ENCODE measurements at regions not wholly inside any gene's neighbourhood (a gene's known extent, or its start where the extent isn't known, plus 50 kb on each side); places are given as distances from the start of the nearest gene placed in this dataset.

DNA sequence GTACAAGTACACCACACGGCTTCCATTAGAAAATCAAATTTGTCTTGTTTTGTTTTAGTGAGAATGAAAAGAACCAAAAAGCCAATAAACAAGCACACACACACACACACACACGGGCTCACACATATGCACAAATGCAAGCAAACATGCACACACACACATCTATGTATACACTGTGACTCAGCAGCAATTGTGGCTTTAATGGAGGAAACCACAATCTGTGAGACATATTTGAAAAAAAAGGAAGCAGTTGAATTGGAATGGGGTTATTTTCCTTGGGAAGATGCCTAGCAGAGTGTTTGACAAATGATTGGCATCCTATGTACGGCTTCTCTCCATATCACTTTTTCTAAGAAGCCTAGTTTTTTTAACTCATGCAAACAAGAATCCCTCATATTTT lies 201.1 kb upstream of the ARRDC4 start:
- Histone ChIP-seq H4K20me1 (replicated peaks; ENCODE audit: control insufficient read depth, insufficient read depth, low read length) (no peaks in the 10 kb centered on the region), H3K4me3 (no peak overlapping the region), H3K36me3 (ENCODE audit: control insufficient read depth, insufficient read depth, low read length) (no peaks in the 10 kb centered on the region), H3K9me1 (ENCODE audit: control insufficient read depth, insufficient read depth, low read length) (no peaks in the 10 kb centered on the region), H3K27me3 (ENCODE audit: control insufficient read depth in 2 of 2, insufficient read depth in 2 of 2, low read length in 2 of 2) (no peaks in the 10 kb centered on the region), H3K27ac (ENCODE audit: extremely low read depth, low read depth, low read length) (no peak overlapping the region), H3K9ac (ENCODE audit: insufficient read depth in 1 of 2, low read depth in 2 of 2, low read length in 2 of 2) (no peak overlapping the region), H3K4me1 (replicated peaks in 1 of 2; ENCODE audit: control insufficient read depth in 2 of 2, insufficient read depth in 2 of 2, low read length in 2 of 2) (no peaks in the 10 kb centered on the region), H3K79me2 (ENCODE audit: control insufficient read depth, insufficient read depth, low read length) (no peaks in the 10 kb centered on the region), H3K9me3 (replicated peaks; ENCODE audit: control insufficient read depth, insufficient read depth, low read depth, low read length) (no peaks in the 10 kb centered on the region), H2AFZ (ENCODE audit: low read depth, low read length) (no peak overlapping the region), H3K4me2 (ENCODE audit: insufficient read depth, low read length) (no peak overlapping the region)
- in situ Hi-C loops (cut with MboI) (no loop called here), intact Hi-C loops (cut with micrococcal nuclease) (loop anchor here (10.0 kb wide), 2 partner anchors 515 to 1435 kb away; no protein-coding TSS in a partner anchor)
- ChIA-PET CTCF (ENCODE audit: low intra/inter-chr PET ratio) (no interaction called here), POLR2A (no interaction called here)
- peak in 1 of 4 experiments; percentile 15 for DNase-seq (ENCODE audit: extremely low read depth in 1 of 4, low spot score in 3 of 4)
- no TSS peak for BruUV-seq (replicated peaks)
- WGBS (ENCODE audit: insufficient coverage, low coverage, missing lambda C conversion rate): 22% methylated on average over 3 of the region's 3 CpGs
- TF ChIP-seq MAFK (IDR thresholded peaks at IDR 0.05; ENCODE audit: low read length): peak; percentile 36; the same call in 1 of the 2 replicates
- TF ChIP-seq MAFF (IDR thresholded peaks at IDR 0.05; ENCODE audit: low read length): peak; percentile 34; the same call in 1 of the 2 replicates
- peak; percentile 80 for TF ChIP-seq NFE2 (IDR thresholded peaks at IDR 0.05; ENCODE audit: low read depth)
- no peak for TF ChIP-seq ZFP36 (IDR thresholded peaks at IDR 0.05; ENCODE audit: low read depth, low read length, partially characterized antibody)
- TF ChIP-seq KDM1A (IDR thresholded peaks at IDR 0.05): 0 out of 4 replicates have a peak, but pooled peaks of 1 of the 2 experiments have one; percentile 23
- TF ChIP-seq USF1 (CRISPR knock-in tag; IDR thresholded peaks at IDR 0.05): no peak
- peak; percentile 20; the same call in 1 of the 2 replicates for TF ChIP-seq ZNF316 (IDR thresholded peaks at IDR 0.05)
- no peak for TF ChIP-seq JUND (IDR thresholded peaks at IDR 0.05; ENCODE audit: borderline replicate concordance, low read depth, low read length)
- TF ChIP-seq JUND (tag; IDR thresholded peaks at IDR 0.05; ENCODE audit: borderline replicate concordance, low read depth, low read length): peak; percentile 37; the same call in 1 of the 3 replicates
- no peak for TF ChIP-seq NR3C1 (CRISPR knock-in tag; IDR thresholded peaks at IDR 0.05)
- no peak for TF ChIP-seq RBFOX2 (IDR thresholded peaks at IDR 0.05; ENCODE audit: low read depth, low read length)
- TF ChIP-seq C11orf30 (IDR thresholded peaks at IDR 0.05; ENCODE audit: low read depth): peak; percentile 30
- no peak for TF ChIP-seq NRF1 (conservative IDR thresholded peaks at IDR 0.05 in 1 of 2, IDR thresholded peaks at IDR 0.05 in 1 of 2)
- TF ChIP-seq, protein P1, sequence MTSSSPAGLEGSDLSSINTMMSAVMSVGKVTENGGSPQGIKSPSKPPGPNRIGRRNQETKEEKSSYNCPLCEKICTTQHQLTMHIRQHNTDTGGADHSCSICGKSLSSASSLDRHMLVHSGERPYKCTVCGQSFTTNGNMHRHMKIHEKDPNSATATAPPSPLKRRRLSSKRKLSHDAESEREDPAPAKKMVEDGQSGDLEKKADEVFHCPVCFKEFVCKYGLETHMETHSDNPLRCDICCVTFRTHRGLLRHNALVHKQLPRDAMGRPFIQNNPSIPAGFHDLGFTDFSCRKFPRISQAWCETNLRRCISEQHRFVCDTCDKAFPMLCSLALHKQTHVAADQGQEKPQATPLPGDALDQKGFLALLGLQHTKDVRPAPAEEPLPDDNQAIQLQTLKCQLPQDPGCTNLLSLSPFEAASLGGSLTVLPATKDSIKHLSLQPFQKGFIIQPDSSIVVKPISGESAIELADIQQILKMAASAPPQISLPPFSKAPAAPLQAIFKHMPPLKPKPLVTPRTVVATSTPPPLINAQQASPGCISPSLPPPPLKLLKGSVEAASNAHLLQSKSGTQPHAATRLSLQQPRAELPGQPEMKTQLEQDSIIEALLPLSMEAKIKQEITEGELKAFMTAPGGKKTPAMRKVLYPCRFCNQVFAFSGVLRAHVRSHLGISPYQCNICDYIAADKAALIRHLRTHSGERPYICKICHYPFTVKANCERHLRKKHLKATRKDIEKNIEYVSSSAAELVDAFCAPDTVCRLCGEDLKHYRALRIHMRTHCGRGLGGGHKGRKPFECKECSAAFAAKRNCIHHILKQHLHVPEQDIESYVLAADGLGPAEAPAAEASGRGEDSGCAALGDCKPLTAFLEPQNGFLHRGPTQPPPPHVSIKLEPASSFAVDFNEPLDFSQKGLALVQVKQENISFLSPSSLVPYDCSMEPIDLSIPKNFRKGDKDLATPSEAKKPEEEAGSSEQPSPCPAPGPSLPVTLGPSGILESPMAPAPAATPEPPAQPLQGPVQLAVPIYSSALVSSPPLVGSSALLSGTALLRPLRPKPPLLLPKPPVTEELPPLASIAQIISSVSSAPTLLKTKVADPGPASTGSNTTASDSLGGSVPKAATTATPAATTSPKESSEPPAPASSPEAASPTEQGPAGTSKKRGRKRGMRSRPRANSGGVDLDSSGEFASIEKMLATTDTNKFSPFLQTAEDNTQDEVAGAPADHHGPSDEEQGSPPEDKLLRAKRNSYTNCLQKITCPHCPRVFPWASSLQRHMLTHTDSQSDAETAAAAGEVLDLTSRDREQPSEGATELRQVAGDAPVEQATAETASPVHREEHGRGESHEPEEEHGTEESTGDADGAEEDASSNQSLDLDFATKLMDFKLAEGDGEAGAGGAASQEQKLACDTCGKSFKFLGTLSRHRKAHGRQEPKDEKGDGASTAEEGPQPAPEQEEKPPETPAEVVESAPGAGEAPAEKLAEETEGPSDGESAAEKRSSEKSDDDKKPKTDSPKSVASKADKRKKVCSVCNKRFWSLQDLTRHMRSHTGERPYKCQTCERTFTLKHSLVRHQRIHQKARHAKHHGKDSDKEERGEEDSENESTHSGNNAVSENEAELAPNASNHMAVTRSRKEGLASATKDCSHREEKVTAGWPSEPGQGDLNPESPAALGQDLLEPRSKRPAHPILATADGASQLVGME (CRISPR knock-in tag; IDR thresholded peaks at IDR 0.05): no peak
- TF ChIP-seq SMAD2 (IDR thresholded peaks at IDR 0.05; ENCODE audit: low read depth, low read length): no peak
- no peak for TF ChIP-seq DIDO1 (tag; IDR thresholded peaks at IDR 0.05; ENCODE audit: low read depth)
- peak; percentile 71 to 79; a peak in 3 of 4 replicates for TF ChIP-seq FOXA3 (CRISPR knock-in tag; conservative IDR thresholded peaks at IDR 0.05 in 1 of 2, IDR thresholded peaks at IDR 0.05 in 1 of 2)
- peak; percentile 38; the same call in 1 of the 2 replicates for TF ChIP-seq MAFG (tag; conservative IDR thresholded peaks at IDR 0.05)
- 0 out of 2 replicates have a peak, but pooled peaks have one; percentile 34 for TF ChIP-seq SMARCE1 (IDR thresholded peaks at IDR 0.05)
- no peak for ATAC-seq
- FAIRE-seq: peak; percentile 52

All from K562 (cell line).